Astrocyte (in vitro differentiated cells and primary cell): ENCODE measurements at regions not wholly inside any gene's neighbourhood (a gene's known extent, or its start where the extent isn't known, plus 50 kb on each side); places are given as distances from the start of the nearest gene placed in this dataset.

Experiments used
- DNase-seq: peaks from one replicate; pipeline ENCODE4 v3.0.0-alpha.2; 2010; ENCODE audit warnings: low read depth
- FAIRE-seq: peaks from 2 replicates; lab custom pipeline; 2011; peaks lifted over from hg19 to GRCh38; lab: Jason Lieb, UNC
- H2AFZ ChIP-seq: 2 replicates; pipeline ENCODE4 v1.6.0; 2012; ENCODE audit warnings: low read depth, low read length, inconsistent platforms
- H3K27ac ChIP-seq: 2 replicates; pipeline ENCODE4 v1.5.1; 2011; ENCODE audit warnings: low read depth, low read length, inconsistent platforms
- H3K27me3 ChIP-seq: 2 replicates; pipeline ENCODE4 v1.6.0; 2011; ENCODE audit warnings: low read length, inconsistent platforms; ENCODE audit not compliant: insufficient read depth
- H3K36me3 ChIP-seq: 2 replicates; pipeline ENCODE4 v1.5.1; 2011; ENCODE audit warnings: low read length, inconsistent platforms; ENCODE audit not compliant: insufficient read depth
- H3K4me1 ChIP-seq: 2 replicates; pipeline ENCODE4 v1.5.1; 2011; ENCODE audit warnings: low read length, inconsistent platforms; ENCODE audit not compliant: insufficient read depth
- H3K4me2 ChIP-seq: 2 replicates; pipeline ENCODE4 v1.6.0; 2012; ENCODE audit warnings: low read length, inconsistent platforms
- H3K4me3 ChIP-seq: 2 replicates; pipeline ENCODE4 v1.5.1; 2011; ENCODE audit warnings: low read depth, mild to moderate bottlenecking, low read length, inconsistent platforms; ENCODE audit not compliant: insufficient read depth
- H3K79me2 ChIP-seq: 2 replicates; pipeline ENCODE4 v1.6.0; 2012; ENCODE audit warnings: mild to moderate bottlenecking, low read length, inconsistent platforms; ENCODE audit not compliant: insufficient read depth
- H3K9ac ChIP-seq: 2 replicates; pipeline ENCODE4 v1.6.0; 2012; ENCODE audit warnings: mild to moderate bottlenecking, low read length, inconsistent platforms
- H3K9me3 ChIP-seq: 2 replicates; pipeline ENCODE4 v1.5.1; 2012; ENCODE audit warnings: low read depth, mild to moderate bottlenecking, low read length, inconsistent platforms; ENCODE audit not compliant: insufficient read depth
- H4K20me1 ChIP-seq: 2 replicates; pipeline ENCODE4 v1.6.0; 2012; ENCODE audit warnings: low read length, inconsistent platforms; ENCODE audit not compliant: insufficient read depth
- H3K27ac Mint-ChIP-seq: one replicate; pipeline ENCODE4 v1.8.0; 2021; ENCODE audit warnings: mild to moderate bottlenecking, mixed read lengths; ENCODE audit not compliant: unreplicated experiment
- H3K27me3 Mint-ChIP-seq: one replicate; pipeline ENCODE4 v1.8.0; 2021; ENCODE audit warnings: low read depth, mixed read lengths; ENCODE audit not compliant: unreplicated experiment
- H3K36me3 Mint-ChIP-seq: one replicate; pipeline ENCODE4 v1.8.0; 2021; ENCODE audit warnings: low read depth, mixed read lengths; ENCODE audit not compliant: unreplicated experiment
- H3K4me1 Mint-ChIP-seq: one replicate; pipeline ENCODE4 v1.8.0; 2021; ENCODE audit warnings: low read depth, mixed read lengths; ENCODE audit not compliant: unreplicated experiment
- H3K4me3 Mint-ChIP-seq: one replicate; pipeline ENCODE4 v1.8.0; 2021; ENCODE audit warnings: mild to moderate bottlenecking, moderate library complexity, mixed read lengths; ENCODE audit not compliant: unreplicated experiment
- H3K9me3 Mint-ChIP-seq: one replicate; pipeline ENCODE4 v1.8.0; 2021; ENCODE audit warnings: mild to moderate bottlenecking, mixed read lengths; ENCODE audit not compliant: unreplicated experiment
- EZH2 ChIP-seq: IDR thresholded peaks from 2 replicates; pipeline ENCODE4 v1.6.1; 2012; ENCODE audit warnings: mild to moderate bottlenecking, low read length, inconsistent platforms; ENCODE audit not compliant: insufficient read depth
- TF ChIP-seq, protein P1 (sequence below): IDR thresholded peaks from 2 replicates; pipeline ENCODE4 v1.5.1; 2011; ENCODE audit warnings: low read depth, mild to moderate bottlenecking, inconsistent platforms, low read length, moderate library complexity; ENCODE audit not compliant: insufficient read depth

DNA sequence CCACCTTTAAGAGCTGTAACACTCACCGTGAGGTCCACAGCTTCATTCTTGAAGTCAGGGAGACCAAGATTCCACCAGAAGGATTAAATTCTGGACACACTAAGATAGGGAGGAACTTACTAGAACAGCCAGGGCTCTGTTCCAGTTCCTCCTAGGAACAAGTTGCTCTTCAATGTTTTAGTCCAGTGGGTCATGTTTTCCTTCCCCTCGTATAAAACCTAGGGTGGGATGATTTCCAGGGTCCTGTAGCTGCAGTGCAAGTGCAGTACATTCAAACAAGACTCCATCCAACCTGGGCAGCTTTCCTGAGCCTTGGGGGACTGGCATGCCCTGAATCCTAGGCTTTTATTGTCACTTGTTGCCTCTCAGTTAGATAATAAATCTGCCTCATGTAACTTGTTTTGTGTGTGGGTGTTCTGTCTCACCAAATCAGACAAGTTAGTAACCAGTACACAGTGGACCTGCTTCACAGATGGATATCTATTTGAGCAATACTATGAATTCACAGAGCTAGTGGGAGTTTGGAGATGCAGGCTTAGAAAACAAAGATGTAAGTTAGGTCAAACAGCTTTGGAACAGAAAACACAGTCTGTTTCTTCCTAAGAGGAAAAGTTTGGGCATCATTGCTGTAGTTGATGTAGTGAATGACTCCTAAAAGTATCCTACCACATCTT is 405.6 kb downstream of the GABRG2 start:
- Mint-ChIP-seq H3K27me3 (no peaks in the 10 kb centered on the region), H3K27ac (no peak overlapping the region), H3K4me3 (no peak overlapping the region), H3K36me3 (no peaks in the 10 kb centered on the region), H3K9me3 (peaks cover 2% of the 10 kb centered on the region), H3K4me1 (no peaks in the 10 kb centered on the region)
- no peak overlapping the region for H3K4me3 ChIP-seq
- H2AFZ ChIP-seq: no peak overlapping the region
- no peaks in the 10 kb centered on the region for H3K27me3 ChIP-seq
- H3K9me3 ChIP-seq: no peaks in the 10 kb centered on the region
- no peaks in the 10 kb centered on the region for H3K36me3 ChIP-seq
- H3K4me1 ChIP-seq: no peaks in the 10 kb centered on the region
- H3K79me2 ChIP-seq: no peaks in the 10 kb centered on the region
- H3K27ac ChIP-seq: no peak overlapping the region
- H3K9ac ChIP-seq: no peak overlapping the region
- no peak for FAIRE-seq
- no peaks in the 10 kb centered on the region for H4K20me1 ChIP-seq
- no peak for DNase-seq
- H3K4me2 ChIP-seq: no peak overlapping the region
- TF ChIP-seq EZH2: no peak
- TF ChIP-seq, protein P1, sequence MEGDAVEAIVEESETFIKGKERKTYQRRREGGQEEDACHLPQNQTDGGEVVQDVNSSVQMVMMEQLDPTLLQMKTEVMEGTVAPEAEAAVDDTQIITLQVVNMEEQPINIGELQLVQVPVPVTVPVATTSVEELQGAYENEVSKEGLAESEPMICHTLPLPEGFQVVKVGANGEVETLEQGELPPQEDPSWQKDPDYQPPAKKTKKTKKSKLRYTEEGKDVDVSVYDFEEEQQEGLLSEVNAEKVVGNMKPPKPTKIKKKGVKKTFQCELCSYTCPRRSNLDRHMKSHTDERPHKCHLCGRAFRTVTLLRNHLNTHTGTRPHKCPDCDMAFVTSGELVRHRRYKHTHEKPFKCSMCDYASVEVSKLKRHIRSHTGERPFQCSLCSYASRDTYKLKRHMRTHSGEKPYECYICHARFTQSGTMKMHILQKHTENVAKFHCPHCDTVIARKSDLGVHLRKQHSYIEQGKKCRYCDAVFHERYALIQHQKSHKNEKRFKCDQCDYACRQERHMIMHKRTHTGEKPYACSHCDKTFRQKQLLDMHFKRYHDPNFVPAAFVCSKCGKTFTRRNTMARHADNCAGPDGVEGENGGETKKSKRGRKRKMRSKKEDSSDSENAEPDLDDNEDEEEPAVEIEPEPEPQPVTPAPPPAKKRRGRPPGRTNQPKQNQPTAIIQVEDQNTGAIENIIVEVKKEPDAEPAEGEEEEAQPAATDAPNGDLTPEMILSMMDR: no peak

DNA sequence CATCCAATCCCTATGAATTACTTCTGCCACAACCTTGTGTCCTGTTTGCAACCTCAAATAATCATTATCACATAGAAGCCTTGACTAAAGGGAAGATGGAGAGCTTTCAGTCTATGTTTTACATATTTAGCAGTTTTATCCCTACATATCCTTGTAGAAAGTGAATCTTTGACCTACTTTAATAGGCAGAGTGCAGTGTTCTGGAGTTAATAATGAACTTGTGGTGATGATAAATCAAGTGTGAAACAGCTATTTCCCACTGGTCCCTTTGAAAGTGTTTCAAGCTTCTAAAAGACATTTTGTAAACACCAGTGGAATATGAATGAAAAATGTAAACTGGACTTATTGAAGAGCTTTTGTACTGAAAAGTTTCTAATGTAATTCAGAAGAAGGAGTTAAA is 406.7 kb downstream of the GABRG2 start:
- no peak overlapping the region for H3K9ac ChIP-seq
- no peaks in the 10 kb centered on the region for H3K27me3 ChIP-seq
- DNase-seq: no peak
- H4K20me1 ChIP-seq: no peaks in the 10 kb centered on the region
- Mint-ChIP-seq H3K4me3 (no peak overlapping the region), H3K27ac (no peak overlapping the region), H3K27me3 (no peaks in the 10 kb centered on the region), H3K9me3 (peaks cover 2% of the 10 kb centered on the region), H3K4me1 (no peaks in the 10 kb centered on the region), H3K36me3 (no peaks in the 10 kb centered on the region)
- H3K4me2 ChIP-seq: no peak overlapping the region
- H3K27ac ChIP-seq: no peak overlapping the region
- H3K36me3 ChIP-seq: no peaks in the 10 kb centered on the region
- no peak overlapping the region for H3K4me3 ChIP-seq
- H3K79me2 ChIP-seq: no peaks in the 10 kb centered on the region
- no peaks in the 10 kb centered on the region for H3K4me1 ChIP-seq
- H2AFZ ChIP-seq: no peak overlapping the region
- FAIRE-seq: no peak
- no peaks in the 10 kb centered on the region for H3K9me3 ChIP-seq
- TF ChIP-seq EZH2: no peak
- TF ChIP-seq, protein P1: no peak

DNA sequence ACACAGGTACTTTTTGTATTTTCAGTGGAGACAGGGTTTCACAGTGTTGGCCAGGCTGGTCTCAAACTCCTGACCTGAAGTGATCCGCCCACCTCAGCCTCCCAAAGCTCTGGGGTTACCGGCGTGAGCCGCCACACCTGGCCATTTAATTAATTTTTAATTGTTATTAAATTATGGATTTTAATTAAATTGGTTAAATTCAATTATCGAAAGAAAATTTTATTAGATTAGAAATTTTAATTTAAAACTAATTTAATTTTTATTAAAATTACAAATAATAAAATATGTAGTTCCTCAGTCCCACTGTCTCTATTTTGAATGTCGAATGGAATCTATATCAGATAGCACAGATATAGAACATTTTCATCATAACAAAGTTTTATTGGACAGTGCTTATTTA is 416.5 kb downstream of the GABRG2 start:
- peaks cover 4% of the 10 kb centered on the region for H3K9me3 ChIP-seq
- H3K4me3 ChIP-seq: no peak overlapping the region
- H4K20me1 ChIP-seq: no peaks in the 10 kb centered on the region
- Mint-ChIP-seq H3K36me3 (no peaks in the 10 kb centered on the region), H3K27ac (no peak overlapping the region), H3K4me1 (no peaks in the 10 kb centered on the region), H3K9me3 (no peaks in the 10 kb centered on the region), H3K4me3 (no peak overlapping the region), H3K27me3 (no peaks in the 10 kb centered on the region)
- H3K27me3 ChIP-seq: no peaks in the 10 kb centered on the region
- H3K27ac ChIP-seq: no peak overlapping the region
- FAIRE-seq (no peak), DNase-seq (no peak)
- H2AFZ ChIP-seq: no peak overlapping the region
- H3K79me2 ChIP-seq: no peaks in the 10 kb centered on the region
- no peak overlapping the region for H3K9ac ChIP-seq
- H3K4me2 ChIP-seq: no peak overlapping the region
- no peak for TF ChIP-seq EZH2
- TF ChIP-seq, protein P1: no peak
- H3K36me3 ChIP-seq: no peaks in the 10 kb centered on the region
- H3K4me1 ChIP-seq: no peaks in the 10 kb centered on the region
